Ishikawa (cell line): ENCODE measurements at regions not wholly inside any gene's neighbourhood (a gene's known extent, or its start where the extent isn't known, plus 50 kb on each side); places are given as distances from the start of the nearest gene placed in this dataset.

Experiments used
- CEBPB ChIP-seq: IDR thresholded peaks from 2 replicates; pipeline ENCODE4 v1.6.1; 2012
- MAX ChIP-seq: IDR thresholded peaks from 2 replicates; pipeline ENCODE4 v1.6.1; 2012
- NFIC ChIP-seq: IDR thresholded peaks from 2 replicates; pipeline ENCODE4 v1.6.1; 2012
- REST ChIP-seq: IDR thresholded peaks from 2 replicates; pipeline ENCODE4 v1.6.1; 2012; ENCODE audit warnings: low read depth, mild to moderate bottlenecking
- TAF1 ChIP-seq: IDR thresholded peaks from 2 replicates; pipeline ENCODE4 v1.6.1; 2012; ENCODE audit warnings: low read depth, mild to moderate bottlenecking
- TCF12 ChIP-seq: IDR thresholded peaks from 2 replicates; pipeline ENCODE4 v1.6.1; 2012; ENCODE audit warnings: low read depth
- YY1 ChIP-seq: IDR thresholded peaks from 2 replicates; pipeline ENCODE4 v1.6.1; 2012; ENCODE audit warnings: low read depth

GRCh38 chr7:131741446-131741845 is 185.0 kb upstream of the PODXL start:
- TF ChIP-seq CEBPB (no peak), YY1 (no peak), REST (no peak), TAF1 (no peak), TCF12 (no peak), NFIC (no peak), MAX (no peak)
